ENCODE measurements at regions not wholly inside any gene's neighbourhood (a gene's known extent, or its start where the extent isn't known, plus 50 kb on each side); places are given as distances from the start of the nearest gene placed in this dataset.

DNA sequence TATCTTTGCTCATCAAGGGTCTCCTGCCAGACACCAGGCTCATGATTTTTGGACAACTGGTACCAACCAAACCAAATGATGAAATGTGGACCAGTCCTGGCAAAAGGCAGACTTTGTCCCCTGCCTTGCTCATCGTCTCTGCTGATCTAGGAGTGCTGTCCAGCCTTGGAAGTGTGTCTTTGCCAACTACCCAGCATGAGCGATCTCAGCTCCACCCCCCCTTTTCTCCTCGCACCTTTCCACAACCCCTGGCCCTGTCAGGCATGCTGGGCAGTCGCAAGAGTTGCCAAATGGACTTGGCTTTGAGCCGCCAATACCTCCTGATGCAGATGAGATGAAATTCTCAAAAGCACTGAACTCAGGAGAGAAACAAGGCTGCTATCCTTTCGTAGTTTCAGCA is 174.3 kb downstream of the KCNA5 start:
- ATAC-seq (no peak), DNase-seq (ENCODE audit: missing footprints) (no peak)
- intact Hi-C loops (cut with DNase I), result no loop called here

DNA sequence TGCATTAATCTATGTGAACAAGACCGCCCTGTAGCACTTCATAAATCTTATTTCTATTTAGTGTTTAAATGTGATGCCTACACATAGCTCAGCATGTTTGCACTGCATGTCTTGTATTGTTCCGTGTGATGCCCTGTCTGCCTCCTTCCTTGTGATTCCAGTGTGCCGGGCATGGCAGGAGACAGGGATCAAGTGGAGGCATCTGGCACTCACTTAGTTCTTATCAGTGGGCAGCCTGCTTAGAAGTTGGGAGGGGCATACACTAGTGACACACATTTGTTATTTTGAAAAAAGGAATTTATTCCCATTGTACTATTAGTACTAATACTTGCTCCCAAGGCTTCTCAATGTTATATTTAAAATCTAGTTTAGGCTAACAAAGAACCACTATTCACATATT is 176.4 kb downstream of the KCNA5 start:
- no peak for ATAC-seq
- intact Hi-C loops (cut with DNase I), result no loop called here
- no peak for DNase-seq (ENCODE audit: missing footprints)

DNA sequence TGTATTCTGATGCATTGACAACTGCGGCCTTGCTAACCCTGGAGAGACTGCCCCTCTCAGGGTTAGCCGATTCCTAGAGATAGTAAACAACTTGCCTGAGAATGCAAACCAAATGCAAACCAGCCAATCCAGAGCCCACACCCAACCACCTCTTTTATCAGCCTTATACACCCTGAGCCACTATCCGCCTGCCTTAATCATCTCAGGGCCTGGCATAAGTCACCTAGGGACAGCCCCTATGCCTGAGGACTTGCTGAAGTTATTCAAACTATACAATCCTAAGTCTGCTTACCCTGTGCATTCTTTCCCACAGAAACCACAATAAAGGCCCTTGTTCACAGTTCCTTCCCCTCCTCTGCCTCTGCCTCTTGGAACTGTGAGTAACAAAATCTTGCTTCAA is 177.2 kb downstream of the KCNA5 start:
- intact Hi-C loops (cut with DNase I), result no loop called here
- DNase-seq (ENCODE audit: missing footprints) (no peak), ATAC-seq (no peak)

DNA sequence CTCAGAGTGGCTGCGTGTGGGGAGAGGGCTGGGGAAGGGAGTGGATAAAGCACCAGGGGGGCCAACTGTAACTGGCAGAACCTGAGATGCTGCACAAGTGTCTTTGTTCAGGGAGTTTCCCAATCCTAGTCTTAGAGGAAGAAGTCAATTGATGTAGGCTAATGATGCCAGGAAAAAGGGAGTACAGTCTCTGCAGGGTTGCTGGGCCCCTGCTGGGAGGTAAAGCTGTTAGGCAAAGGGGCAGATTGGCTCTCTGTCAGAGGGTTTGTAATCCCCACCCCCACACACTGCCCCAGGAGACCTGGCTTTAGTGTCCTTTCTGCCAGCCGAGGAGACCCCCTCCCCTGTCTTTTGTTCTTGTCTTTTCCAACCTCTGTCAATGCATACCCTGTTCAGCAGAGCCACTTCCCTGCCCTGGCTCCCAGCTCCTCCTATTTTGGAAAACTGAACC is 178.4 kb downstream of the KCNA5 start:
- ATAC-seq, result no peak
- intact Hi-C loops (cut with DNase I), result no loop called here
- no peak for DNase-seq (ENCODE audit: missing footprints)

DNA sequence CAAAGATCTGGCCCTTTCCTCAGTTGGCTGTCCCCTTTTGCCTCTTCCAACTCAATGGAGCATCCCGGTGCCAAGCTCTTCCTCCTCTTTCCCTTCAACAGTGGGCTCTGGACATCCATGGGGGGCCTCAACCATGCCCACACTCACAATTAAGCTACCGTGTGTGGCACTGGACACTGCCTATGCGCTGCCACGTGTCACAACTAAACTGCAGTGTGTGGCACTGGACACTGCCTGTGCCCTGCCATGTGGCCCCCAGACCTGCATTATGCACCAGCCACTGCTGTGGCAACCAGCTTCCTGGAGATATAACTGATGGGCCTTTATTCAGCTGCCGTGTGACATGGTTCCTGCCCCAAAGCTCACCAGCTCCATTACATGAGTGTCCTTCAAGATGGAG is 179.1 kb downstream of the KCNA5 start:
- no peak for DNase-seq (ENCODE audit: missing footprints)
- ATAC-seq, result no peak
- intact Hi-C loops (cut with DNase I), result no loop called here

DNA sequence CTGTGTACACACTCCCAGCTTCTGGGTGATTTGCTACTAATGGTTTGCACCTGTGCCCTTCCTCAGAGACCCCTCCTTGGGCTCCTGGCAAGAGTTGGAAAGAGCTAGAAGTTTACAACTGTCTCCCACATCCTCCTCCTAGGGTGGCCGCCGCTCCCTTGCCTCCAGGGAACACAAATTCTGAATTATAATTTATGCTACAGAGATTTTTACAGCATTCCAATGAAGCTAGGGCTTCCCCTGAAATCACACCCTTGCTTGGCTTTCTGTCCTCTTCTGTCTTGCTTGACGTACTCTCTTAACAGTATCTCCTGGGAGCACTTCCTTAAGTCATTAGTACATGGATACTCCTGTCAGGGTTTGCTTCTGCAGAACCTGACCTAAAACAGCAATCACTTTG is 180.2 kb downstream of the KCNA5 start:
- intact Hi-C loops (cut with DNase I), result no loop called here
- ATAC-seq (no peak), DNase-seq (ENCODE audit: missing footprints) (no peak)

DNA sequence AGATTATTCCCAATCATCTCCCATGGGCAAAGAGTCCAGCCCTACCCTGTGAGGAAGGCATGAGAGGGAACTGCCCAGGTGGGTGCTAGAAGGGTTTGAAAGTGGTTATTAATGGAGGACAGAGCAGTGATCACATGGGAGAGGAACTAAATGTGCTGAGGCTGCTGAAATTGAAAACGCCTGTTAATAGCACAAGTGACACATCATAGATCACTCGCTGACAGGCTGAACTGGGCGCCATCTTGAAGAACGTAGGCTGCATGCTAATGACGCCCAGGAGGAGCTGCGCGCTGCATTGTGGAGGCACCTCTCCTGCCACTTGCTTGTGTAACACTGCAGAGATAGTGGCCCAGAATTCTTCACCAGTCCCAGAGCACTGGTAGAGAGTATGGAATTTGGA is 182.9 kb downstream of the KCNA5 start:
- ATAC-seq (no peak), DNase-seq (ENCODE audit: missing footprints) (no peak)
- intact Hi-C loops (cut with DNase I), result no loop called here

DNA sequence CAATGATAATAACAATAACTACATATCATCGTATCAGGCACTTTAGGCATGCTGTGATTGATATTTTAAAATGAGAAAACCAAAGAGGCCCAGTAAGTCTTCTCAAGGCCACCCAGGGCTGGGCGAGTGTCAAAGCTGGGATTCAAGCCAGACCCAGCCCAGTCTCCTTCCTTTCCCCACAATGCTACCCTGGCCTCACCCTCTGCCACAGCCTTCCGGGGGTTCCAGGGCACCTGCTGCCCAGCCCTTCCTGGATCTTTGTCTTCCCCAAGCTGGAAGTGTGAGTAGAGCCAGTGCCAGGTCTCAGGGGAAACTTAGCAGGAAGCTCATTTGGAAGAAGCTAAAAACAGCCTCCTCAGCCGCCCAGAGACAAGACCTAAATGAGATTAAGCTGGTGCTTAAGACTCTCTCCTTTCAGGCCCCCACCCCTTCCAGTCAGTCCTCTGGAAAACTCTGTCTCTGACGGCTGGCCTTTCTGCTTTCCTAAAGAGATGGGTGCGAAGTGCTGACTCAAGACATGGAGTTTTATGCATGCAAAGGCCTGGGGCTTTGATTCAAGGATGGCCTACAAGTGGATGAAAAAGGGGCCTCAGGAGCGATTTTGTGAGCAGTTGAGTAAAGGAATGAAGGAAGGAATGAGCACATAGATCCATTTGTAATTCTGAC is 184.2 kb downstream of the KCNA5 start:
- no peak for DNase-seq (ENCODE audit: missing footprints)
- intact Hi-C loops (cut with DNase I), result no loop called here
- peak; percentile 26 for ATAC-seq

DNA sequence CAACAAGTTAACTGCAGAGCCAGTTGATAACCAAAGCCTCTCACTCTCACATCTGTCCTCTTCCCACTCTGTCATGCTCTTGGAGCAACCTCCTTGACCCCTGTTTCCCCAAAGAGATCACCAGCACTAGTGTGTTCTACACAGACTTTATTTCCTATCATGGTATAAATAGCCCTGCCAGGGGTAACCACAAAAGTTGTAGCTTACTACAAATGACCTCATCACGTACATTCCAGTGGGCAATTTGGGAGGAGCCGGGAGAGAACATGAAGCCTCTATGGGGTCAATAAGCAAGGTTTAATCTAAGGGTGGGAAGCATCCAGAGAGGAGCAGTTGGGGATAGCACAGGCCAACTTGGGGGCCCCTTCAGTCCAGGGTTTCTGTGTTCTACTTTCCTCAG is 186.5 kb downstream of the KCNA5 start:
- ATAC-seq (no peak), DNase-seq (ENCODE audit: missing footprints) (no peak)
- intact Hi-C loops (cut with DNase I), result no loop called here

DNA sequence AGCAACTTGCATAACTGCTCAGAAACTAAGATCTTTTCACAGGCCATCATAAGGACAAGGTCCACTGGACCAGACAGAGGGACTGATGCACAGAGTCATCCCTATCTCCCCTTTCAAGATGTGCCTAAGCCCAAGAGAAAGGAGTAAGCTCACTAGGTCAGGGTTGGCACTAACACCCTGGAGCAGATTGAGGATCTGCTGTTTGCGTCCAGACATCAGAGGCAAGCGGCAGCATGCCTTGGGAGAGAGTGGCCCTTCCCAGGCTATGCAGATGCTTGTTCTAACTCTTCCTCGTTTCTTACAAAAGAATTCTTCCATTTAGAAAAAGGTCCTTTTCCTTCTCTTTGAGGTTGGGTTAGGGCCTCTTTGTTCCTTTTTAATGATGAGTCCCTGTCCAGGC is 187.2 kb downstream of the KCNA5 start:
- no peak for ATAC-seq
- no peak for DNase-seq (ENCODE audit: missing footprints)
- intact Hi-C loops (cut with DNase I), result no loop called here

DNA sequence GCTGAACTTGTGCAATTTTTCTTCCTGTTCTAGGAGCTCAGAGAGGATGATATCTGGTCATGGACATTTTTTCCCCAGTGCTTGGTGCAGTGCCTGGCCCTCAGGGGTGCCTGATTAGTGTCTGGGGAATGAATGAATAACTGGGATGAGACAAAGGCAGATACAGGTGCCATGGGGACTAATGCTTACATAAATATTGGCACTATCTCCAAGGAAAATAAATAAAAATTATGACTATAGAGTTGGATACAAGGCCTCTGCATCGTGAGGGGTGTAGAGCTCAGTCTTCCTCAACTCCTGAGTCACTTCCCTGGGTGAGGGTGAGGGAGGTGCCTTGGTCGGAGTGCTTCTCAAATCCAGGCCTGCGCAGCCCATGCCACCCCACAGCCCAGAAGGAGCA is 188.6 kb downstream of the KCNA5 start:
- intact Hi-C loops (cut with DNase I), result no loop called here
- DNase-seq (ENCODE audit: missing footprints) (no peak), ATAC-seq (no peak)

DNA sequence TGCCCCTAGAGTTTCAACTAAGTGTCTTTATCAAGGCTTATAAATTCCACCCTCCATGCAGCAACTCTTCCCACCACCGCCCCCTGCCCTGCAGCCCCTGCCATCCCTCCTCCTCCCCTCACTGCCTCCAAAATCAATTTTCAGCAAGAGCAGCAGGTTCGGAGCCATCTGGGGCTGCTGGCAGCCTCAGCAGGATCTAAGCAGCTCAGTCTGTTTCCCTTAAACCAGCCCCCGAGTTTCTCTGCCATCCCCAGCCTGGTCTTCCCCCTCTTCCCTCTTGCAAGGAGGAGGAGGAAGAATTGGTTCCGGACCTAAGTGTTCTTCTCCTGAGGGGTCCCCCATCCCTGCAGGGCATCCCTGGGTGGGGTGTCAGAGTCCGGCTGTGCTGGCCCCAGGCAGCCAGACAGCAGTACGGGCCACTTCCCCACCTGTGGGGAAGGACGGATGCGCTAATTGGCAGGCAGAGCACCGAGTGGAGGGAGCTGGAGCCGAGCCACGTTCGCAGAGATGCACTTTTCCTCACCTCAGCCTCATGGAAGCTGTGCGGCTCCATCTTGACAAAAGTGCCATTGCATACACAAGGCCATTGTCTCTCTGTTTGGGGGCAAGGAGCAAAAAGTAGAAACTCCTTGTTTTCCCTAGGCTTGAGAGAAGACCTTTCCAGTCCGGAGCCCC is 189.3 kb downstream of the KCNA5 start:
- ATAC-seq (no peak), DNase-seq (ENCODE audit: missing footprints) (no peak)
- intact Hi-C loops (cut with DNase I), result no loop called here

DNA sequence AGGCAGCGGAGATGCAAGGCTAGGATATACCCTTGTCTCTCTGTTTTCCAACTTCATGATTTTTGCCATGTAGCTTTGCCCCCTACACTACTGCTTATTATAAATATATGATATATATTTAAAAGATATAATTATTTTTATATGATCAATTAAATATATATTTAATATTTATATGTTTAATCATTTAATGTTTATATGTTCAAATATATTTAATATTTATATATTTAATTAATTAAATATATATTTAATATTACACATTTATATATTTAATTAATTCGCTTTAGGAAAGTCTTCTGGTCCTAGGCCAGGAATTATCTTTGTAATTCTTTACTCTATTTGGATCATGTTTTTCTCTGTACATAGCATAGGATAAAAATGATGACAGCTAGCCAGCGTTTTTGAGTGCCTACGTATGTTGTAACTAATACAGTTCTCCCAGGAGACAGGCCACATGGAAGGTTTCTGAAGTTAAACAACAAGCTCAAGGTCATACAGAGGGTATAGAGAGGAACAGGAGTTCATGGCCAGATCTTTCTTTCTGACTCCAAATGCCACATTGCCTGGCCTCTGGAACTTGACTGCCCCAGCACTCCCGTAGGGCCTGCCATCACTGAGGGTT is 192.5 kb downstream of the KCNA5 start:
- ATAC-seq, result no peak
- intact Hi-C loops (cut with DNase I), result no loop called here
- no peak for DNase-seq (ENCODE audit: missing footprints)

DNA sequence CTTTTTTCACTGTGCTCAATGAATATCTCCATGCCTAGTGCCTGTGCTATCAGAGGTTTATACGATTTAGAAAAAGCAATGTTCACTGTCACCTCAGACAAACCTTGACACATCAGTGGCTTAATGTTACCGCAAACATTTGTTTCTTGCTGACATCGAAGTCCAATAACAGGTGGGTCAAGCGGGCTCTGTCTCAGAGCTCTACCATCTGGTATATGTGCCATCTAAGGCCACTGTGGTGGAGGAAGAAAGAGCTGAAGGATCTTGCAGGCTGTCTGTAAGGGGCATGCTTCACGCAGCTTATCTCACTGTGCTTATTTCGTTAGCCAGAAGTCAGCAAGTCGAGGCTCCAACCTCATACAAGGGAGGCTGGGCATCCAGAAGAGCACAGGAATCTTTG is 189.5 kb upstream of the NTF3 start:
- DNase-seq (ENCODE audit: missing footprints) (no peak), ATAC-seq (no peak)
- intact Hi-C loops (cut with DNase I), result no loop called here

DNA sequence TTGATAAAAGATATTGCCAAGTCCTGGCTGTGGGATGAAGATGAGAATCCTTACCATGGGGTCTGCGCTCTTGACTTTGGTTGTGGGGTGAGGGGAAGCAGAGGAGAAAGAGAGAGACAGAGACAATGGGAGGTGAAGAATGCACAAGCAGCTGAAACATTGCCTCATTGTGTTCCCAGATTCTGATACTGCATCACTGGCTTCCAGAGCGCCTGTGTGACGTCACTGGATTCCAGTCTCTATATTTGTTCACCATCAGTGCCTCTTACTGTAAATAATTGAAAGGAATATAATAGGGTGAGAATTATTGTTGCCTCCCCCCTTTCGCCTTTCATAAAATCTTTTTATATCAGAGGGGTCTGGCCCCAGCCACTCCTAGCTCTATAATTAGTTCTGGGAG is 188.9 kb upstream of the NTF3 start:
- no peak for DNase-seq (ENCODE audit: missing footprints)
- no peak for ATAC-seq
- intact Hi-C loops (cut with DNase I), result no loop called here

DNA sequence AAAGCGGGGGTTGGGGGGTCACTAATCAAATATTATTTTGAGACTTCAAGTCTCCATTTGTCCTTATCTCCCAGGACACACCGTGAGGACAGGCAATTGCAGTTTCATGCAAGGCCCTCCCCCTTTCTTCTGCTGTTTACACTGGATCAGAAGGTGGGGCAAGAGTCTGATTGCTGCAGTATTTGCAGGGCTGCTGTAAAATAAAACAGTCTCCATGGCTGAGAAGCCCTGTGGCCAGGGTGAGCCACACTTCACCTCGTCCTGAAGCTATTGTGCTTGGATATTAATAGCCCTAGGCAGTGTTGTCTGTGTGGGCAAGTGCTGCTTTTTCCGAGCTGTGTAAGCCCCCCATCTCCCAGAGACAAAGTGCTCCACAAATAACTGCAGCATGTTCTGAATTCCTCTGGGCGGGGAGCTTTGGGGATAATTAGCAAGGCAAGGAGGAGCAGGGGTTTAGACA is 187.4 kb upstream of the NTF3 start:
- ATAC-seq (peak; percentile 61), DNase-seq (ENCODE audit: missing footprints) (no peak)
- intact Hi-C loops (cut with DNase I), result no loop called here

DNA sequence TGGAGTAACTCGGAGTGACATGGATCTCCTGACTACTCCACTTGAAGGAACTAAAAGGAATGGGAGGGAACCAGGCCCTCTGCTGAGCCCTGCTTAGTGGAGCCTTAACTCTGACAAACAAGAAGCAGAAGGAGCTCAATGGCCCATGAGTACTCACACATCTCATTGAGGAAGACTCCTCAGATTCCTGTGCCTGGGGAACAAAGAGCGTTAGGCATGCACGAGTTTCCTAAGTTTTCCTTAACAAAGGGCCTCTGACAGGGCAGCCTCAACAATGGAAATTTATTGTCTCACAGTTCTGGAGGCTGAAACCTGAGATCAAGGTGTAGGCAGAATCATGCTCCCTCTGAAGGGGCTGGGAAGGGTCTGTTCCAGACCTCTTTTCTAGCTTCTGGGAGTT is 185.7 kb upstream of the NTF3 start:
- DNase-seq (ENCODE audit: missing footprints), result no peak
- no peak for ATAC-seq
- intact Hi-C loops (cut with DNase I), result no loop called here

DNA sequence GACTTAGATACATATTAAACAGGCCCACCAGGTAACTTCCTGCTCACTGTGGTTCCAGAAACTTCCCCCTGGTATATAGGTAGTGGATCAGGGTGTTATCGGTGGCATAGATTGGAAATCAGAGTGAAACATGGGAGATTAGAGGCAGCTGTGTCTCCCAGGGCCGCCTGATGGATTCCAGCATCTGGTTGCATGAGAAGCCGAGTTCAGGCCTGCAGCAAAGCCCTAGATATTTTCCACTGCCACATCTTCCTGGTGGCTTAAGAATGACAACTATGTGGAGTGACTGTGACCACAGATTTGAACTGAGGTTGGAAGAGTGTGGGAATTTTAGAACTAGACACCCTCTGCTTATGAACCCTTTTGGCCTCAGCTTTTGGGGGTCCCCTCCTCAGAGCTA is 184.8 kb upstream of the NTF3 start:
- DNase-seq (ENCODE audit: missing footprints) (no peak), ATAC-seq (no peak)
- intact Hi-C loops (cut with DNase I), result no loop called here

DNA sequence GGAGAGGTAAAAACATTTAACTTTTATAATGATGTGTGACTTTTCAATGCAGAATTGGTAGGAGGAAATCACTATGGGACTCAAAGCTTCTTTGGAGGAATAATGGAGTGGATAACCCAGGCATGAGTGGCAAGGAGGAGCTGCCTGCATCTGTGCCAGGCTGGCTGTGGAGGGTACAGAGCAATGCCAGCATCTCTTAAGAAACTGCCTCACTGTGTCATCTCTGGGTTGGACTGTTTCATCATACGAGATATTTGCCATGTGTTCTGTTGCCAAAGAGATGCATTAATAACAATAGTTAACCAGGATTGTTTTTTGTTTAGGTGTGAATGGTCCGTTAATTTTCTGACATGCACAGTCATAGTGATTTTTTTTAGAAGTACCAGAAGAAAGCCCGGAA is 183.7 kb upstream of the NTF3 start:
- no peak for DNase-seq (ENCODE audit: missing footprints)
- ATAC-seq, result no peak
- intact Hi-C loops (cut with DNase I), result no loop called here

DNA sequence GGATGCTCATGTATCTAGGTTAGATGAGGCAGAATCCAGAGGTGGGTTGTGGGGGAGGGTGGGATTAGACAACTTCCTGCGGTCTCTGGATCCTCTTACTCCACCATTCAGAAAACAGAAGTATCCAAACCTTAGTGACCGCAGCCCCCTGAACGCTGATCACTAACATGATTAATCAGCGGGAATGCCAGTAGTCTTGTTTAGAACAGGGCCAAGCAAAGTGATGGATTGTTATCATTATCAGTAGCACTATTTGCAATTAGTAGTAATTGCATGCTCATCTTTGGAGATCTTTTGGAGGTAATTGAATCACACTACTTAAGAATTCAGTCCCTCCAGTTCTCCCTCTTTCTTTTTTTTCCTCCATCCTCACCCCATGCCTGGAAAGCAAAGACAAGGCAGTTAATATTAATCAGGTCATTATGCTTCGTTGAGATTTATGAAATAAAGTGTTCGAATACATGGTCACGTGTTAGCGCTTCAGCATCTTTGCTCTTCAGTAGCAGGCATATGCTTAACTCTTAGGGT is 182.8 kb upstream of the NTF3 start:
- ATAC-seq (no peak), DNase-seq (ENCODE audit: missing footprints) (no peak)
- intact Hi-C loops (cut with DNase I), result no loop called here
